K562 (cell line): ENCODE measurements at regions not wholly inside any gene's neighbourhood (a gene's known extent, or its start where the extent isn't known, plus 50 kb on each side); places are given as distances from the start of the nearest gene placed in this dataset.

Experiments
- ATAC-seq: fragments of 200-7000 bp; cut with Tn5 transposase; 3 replicates; pipeline ENCODE4 v1.9.1; 2020; ENCODE audit warnings: moderate library complexity
- BruUV-seq: library from RNA; stranded (reverse); fragments of 400-500 nt; replicated peaks from 2 replicates; lab custom pipeline; 2021; lab: Mats Ljungman, UMichigan
- CTCF ChIA-PET: fragments of 300-600 bp; formaldehyde crosslinking; extraction: SDS; loops from one replicate; lab custom pipeline; 2021; ENCODE audit warnings: low intra/inter-chr PET ratio; lab: Yijun Ruan, JAX
- POLR2A ChIA-PET: fragments of 300-600, 350-650 bp; sonication (Branson Sonifier 250); formaldehyde crosslinking; extraction: SDS; loops from one replicate; lab custom pipeline; 2021; ENCODE audit warnings: antibody characterized with exemption, inconsistent platforms; lab: Yijun Ruan, JAX
- DNase-seq, 4 experiments: peaks; one replicate each; pipeline versions ENCODE4 v3.0.0 to v3.0.0-alpha.2; 2011 to 2018; ENCODE audit warnings: low spot score in 3 of 4, mixed read lengths in 3 of 4; ENCODE audit errors: extremely low read depth in 1 of 4
- FAIRE-seq: peaks from 2 replicates; lab custom pipeline; 2011; peaks lifted over from hg19 to GRCh38; lab: Jason Lieb, UNC
- H2AFZ ChIP-seq: 2 replicates; pipeline ENCODE4 v1.6.0; 2011; ENCODE audit warnings: low read depth, low read length, control low read depth, inconsistent platforms
- H3K27ac ChIP-seq: fragments of 200-600 bp; 3 replicates; pipeline ENCODE4 v1.8.0; 2011; ENCODE audit warnings: low read depth, mild to moderate bottlenecking, control low read depth, inconsistent platforms, low read length, moderate library complexity, mixed read lengths; ENCODE audit errors: extremely low read depth
- H3K27me3 ChIP-seq, 2 experiments: fragments of 300-600 bp in 1 of 2; 2 replicates in 1 of 2; 3 replicates in 1 of 2; pipeline versions ENCODE4 v1.6.0 to v1.8.0; 2011; ENCODE audit warnings: inconsistent platforms in 2 of 2, low read length in 2 of 2, mild to moderate bottlenecking in 1 of 2, mixed read lengths in 1 of 2, moderate library complexity in 1 of 2; ENCODE audit not compliant: control insufficient read depth in 2 of 2, insufficient read depth in 2 of 2
- H3K36me3 ChIP-seq: fragments of 300-600 bp; 3 replicates; pipeline ENCODE4 v1.8.0; 2011; ENCODE audit warnings: mild to moderate bottlenecking, low read length, inconsistent platforms; ENCODE audit not compliant: control insufficient read depth, insufficient read depth
- H3K4me1 ChIP-seq, 2 experiments: fragments of 200-600 bp in 1 of 2; replicated peaks in 1 of 2; 2 replicates in 1 of 2; 3 replicates in 1 of 2; pipeline versions ENCODE4 v1.5.1 to v1.8.0; 2011; ENCODE audit warnings: inconsistent platforms in 2 of 2, low read length in 2 of 2, mild to moderate bottlenecking in 1 of 2, mixed read lengths in 1 of 2, moderate library complexity in 1 of 2; ENCODE audit not compliant: control insufficient read depth in 2 of 2, insufficient read depth in 2 of 2
- H3K4me2 ChIP-seq: 2 replicates; pipeline ENCODE4 v1.6.1; 2011; ENCODE audit warnings: low read length, control low read depth, inconsistent platforms, mixed read lengths; ENCODE audit not compliant: insufficient read depth
- H3K4me3 ChIP-seq: fragments of 200-600 bp; sonication (generic), shearing (Covaris generic); 2 replicates; pipeline ENCODE4 v1.5.1; 2016; ENCODE audit warnings: control low read depth, inconsistent platforms
- H3K79me2 ChIP-seq: fragments of 200-600 bp; 3 replicates; pipeline ENCODE4 v1.8.0; 2011; ENCODE audit warnings: low read length, inconsistent platforms; ENCODE audit not compliant: control insufficient read depth, insufficient read depth
- H3K9ac ChIP-seq, 2 experiments: 2 replicates each; pipeline versions ENCODE4 v1.6.0 to v1.6.1; 2011; ENCODE audit warnings: low read depth in 2 of 2, low read length in 2 of 2, control low read depth in 1 of 2, inconsistent platforms in 1 of 2, mild to moderate bottlenecking in 1 of 2, mixed read lengths in 1 of 2; ENCODE audit not compliant: insufficient read depth in 1 of 2
- H3K9me1 ChIP-seq: one replicate; pipeline ENCODE4 v1.6.0; 2011; ENCODE audit warnings: inconsistent platforms, mild to moderate bottlenecking, low read length, moderate library complexity; ENCODE audit not compliant: control insufficient read depth, insufficient read depth
- H3K9me3 ChIP-seq: replicated peaks from 2 replicates; pipeline ENCODE4 v1.5.1; 2011; ENCODE audit warnings: low read depth, low read length, inconsistent platforms; ENCODE audit not compliant: control insufficient read depth, insufficient read depth
- H4K20me1 ChIP-seq: replicated peaks from 2 replicates; pipeline ENCODE4 v1.6.1; 2011; ENCODE audit warnings: low read length, inconsistent platforms, mixed read lengths; ENCODE audit not compliant: control insufficient read depth, insufficient read depth
- HEY1 ChIP-seq: fragments of 250-450 bp; sonication (Bioruptor Pico); IDR thresholded peaks from 2 replicates; pipeline ENCODE4 v1.5.0; 2020; ENCODE audit warnings: mild to moderate bottlenecking, moderate library complexity, borderline replicate concordance
- NONO ChIP-seq, 2 experiments: fragments of 200-400 bp in 1 of 2; fragments of 450-650 bp in 1 of 2; formaldehyde crosslinking in 1 of 2; IDR thresholded peaks; 2 replicates each; pipeline ENCODE4 v1.6.1; 2017; ENCODE audit warnings: low read depth in 2 of 2, mild to moderate bottlenecking in 2 of 2, moderate library complexity in 2 of 2, low read length in 1 of 2
- PCBP2 ChIP-seq: fragments of 200-400 bp; formaldehyde crosslinking; IDR thresholded peaks from 2 replicates; pipeline ENCODE4 v1.6.1; 2018; ENCODE audit warnings: low read length, low read depth, mild to moderate bottlenecking, moderate library complexity; ENCODE audit not compliant: poor library complexity, severe bottlenecking
- ZNF146 ChIP-seq: IDR thresholded peaks from one replicate; pipeline ENCODE4 v1.6.1; 2018; ENCODE audit warnings: missing compliant biosample characterization; ENCODE audit not compliant: unreplicated experiment
- WGBS: fragments of 100-300 bp; shearing (Covaris generic); methylation state at CpG from one replicate; pipeline ENCODE4 v1.1.6; 2016; ENCODE audit warnings: low coverage, mixed read lengths; ENCODE audit not compliant: insufficient coverage; ENCODE audit errors: missing lambda C conversion rate; 5-methylcytosine and 5-hydroxymethylcytosine counted together
- in situ Hi-C: fragments of 300-500 bp; cut with MboI; formaldehyde crosslinking; loops from 4 replicates; pipeline ENCODE4 v1.15.0; 2018; ENCODE audit warnings: inconsistent platforms, mixed read lengths
- intact Hi-C: fragments of 100-400 bp; cut with micrococcal nuclease; formaldehyde crosslinking; loops from 2 replicates; pipeline ENCODE4 v1.14.2; 2022
- TF ChIP-seq, protein P1 (sequence below): sonication (generic); formaldehyde crosslinking; IDR thresholded peaks from 2 replicates; pipeline ENCODE4 v1.8.0; 2022; ENCODE audit warnings: missing genetic modification reagents, mild to moderate bottlenecking, borderline replicate concordance
- TF ChIP-seq, protein P2 (sequence below), 2 experiments: fragments of 450-650 bp; IDR thresholded peaks; 2 replicates each; pipeline ENCODE4 v1.6.1; 2016; ENCODE audit warnings: mild to moderate bottlenecking in 2 of 2, borderline replicate concordance in 1 of 2, low read depth in 1 of 2, moderate library complexity in 1 of 2
- TF ChIP-seq, protein P3 (sequence below): sonication (generic); formaldehyde crosslinking; IDR thresholded peaks from 2 replicates; pipeline ENCODE4 v1.8.0; 2023; ENCODE audit warnings: mild to moderate bottlenecking, missing genetic modification reagents

- ATAC-seq (no peak), FAIRE-seq (no peak), DNase-seq (no peak)
- no peaks in the 10 kb centered on the region for H3K27me3 ChIP-seq
- H3K4me2 ChIP-seq = no peak overlapping the region
- ChIA-PET POLR2A (no interaction called here), CTCF (no interaction called here)
- no TSS peak for BruUV-seq
- in situ Hi-C loops = no loop called here
- no peak overlapping the region for H2AFZ ChIP-seq
- no peak overlapping the region for H3K27ac ChIP-seq
- no peaks in the 10 kb centered on the region for H3K36me3 ChIP-seq
- no peaks in the 10 kb centered on the region for H3K9me3 ChIP-seq
- H3K4me3 ChIP-seq = no peak overlapping the region
- 6% methylated on average over 9 of the region's 10 CpGs for WGBS
- H3K9ac ChIP-seq = no peak overlapping the region
- no peaks in the 10 kb centered on the region for H3K79me2 ChIP-seq
- no peaks in the 10 kb centered on the region for H3K9me1 ChIP-seq
- TF ChIP-seq, protein P1, sequence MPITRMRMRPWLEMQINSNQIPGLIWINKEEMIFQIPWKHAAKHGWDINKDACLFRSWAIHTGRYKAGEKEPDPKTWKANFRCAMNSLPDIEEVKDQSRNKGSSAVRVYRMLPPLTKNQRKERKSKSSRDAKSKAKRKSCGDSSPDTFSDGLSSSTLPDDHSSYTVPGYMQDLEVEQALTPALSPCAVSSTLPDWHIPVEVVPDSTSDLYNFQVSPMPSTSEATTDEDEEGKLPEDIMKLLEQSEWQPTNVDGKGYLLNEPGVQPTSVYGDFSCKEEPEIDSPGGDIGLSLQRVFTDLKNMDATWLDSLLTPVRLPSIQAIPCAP (CRISPR knock-in tag) = no peak
- no peak for TF ChIP-seq PCBP2
- no peak for TF ChIP-seq NONO (IDR thresholded peaks at IDR 0.05; ENCODE audit: low read depth in 2 of 2, low read length in 1 of 2)
- TF ChIP-seq HEY1 (CRISPR knock-in tag) = no peak
- TF ChIP-seq, protein P2, sequence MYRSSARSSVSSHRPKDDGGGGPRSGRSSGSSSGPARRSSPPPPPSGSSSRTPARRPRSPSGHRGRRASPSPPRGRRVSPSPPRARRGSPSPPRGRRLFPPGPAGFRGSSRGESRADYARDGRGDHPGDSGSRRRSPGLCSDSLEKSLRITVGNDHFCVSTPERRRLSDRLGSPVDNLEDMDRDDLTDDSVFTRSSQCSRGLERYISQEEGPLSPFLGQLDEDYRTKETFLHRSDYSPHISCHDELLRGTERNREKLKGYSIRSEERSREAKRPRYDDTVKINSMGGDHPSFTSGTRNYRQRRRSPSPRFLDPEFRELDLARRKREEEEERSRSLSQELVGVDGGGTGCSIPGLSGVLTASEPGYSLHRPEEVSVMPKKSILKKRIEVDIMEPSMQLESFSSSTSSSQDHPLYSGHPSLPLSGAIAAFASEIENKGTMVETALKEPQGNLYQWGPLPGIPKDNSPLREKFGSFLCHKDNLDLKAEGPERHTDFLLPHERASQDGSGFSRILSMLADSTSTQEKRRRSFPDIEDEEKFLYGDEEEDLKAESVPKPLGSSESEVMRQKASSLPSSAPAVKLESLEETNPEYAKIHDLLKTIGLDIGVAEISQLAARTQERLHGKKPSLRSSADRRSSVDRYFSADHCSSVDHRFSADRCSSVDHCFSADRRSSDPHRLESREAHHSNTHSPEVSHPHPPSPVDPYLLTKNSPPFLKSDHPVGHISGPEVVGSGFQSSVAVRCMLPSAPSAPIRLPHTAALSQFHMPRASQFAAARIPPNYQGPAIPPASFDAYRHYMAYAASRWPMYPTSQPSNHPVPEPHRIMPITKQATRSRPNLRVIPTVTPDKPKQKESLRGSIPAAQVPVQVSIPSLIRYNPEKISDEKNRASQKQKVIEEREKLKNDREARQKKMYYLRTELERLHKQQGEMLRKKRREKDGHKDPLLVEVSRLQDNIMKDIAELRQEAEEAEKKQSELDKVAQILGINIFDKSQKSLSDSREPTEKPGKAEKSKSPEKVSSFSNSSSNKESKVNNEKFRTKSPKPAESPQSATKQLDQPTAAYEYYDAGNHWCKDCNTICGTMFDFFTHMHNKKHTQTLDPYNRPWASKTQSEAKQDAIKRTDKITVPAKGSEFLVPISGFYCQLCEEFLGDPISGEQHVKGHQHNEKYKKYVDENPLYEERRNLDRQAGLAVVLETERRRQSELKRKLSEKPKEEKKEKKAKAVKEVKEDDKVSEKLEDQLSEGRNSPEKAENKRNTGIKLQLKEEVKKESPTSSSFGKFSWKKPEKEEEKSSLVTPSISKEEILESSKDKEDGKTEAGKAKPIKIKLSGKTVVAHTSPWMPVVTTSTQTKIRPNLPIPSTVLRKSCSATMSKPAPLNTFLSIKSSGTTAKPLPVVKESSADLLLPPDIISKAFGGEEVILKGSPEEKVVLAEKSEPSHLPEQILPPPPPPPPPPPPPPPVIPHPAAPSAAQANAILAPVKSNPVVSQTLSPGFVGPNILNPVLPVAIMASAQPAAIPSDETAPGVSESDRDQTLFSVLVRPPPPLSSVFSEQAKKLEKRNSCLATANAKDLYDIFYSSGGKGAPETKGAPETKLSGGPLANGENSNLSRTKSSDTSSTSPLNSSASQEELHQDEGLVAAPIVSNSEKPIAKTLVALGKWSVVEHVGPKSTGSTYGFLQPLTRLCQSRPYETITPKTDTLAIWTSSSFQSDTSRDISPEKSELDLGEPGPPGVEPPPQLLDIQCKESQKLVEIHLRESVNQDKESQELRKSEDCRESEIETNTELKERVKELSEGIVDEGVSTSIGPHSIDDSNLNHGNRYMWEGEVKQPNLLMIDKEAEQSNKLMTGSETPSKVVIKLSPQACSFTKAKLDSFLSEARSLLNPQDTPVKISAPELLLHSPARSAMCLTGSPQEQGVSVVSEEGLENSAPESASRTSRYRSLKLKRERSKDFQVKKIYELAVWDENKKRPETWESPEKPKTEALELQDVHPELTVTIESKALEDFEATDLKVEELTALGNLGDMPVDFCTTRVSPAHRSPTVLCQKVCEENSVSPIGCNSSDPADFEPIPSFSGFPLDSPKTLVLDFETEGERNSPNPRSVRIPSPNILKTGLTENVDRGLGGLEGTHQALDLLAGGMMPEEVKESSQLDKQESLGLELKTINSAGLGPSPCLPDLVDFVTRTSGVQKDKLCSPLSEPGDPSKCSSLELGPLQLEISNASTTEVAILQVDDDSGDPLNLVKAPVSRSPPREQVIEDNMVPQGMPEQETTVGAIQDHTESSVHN (IDR thresholded peaks at IDR 0.05; ENCODE audit: borderline replicate concordance in 1 of 2, low read depth in 1 of 2) = no peak
- no peak for TF ChIP-seq ZNF146 (CRISPR knock-in tag)
- TF ChIP-seq, protein P3, sequence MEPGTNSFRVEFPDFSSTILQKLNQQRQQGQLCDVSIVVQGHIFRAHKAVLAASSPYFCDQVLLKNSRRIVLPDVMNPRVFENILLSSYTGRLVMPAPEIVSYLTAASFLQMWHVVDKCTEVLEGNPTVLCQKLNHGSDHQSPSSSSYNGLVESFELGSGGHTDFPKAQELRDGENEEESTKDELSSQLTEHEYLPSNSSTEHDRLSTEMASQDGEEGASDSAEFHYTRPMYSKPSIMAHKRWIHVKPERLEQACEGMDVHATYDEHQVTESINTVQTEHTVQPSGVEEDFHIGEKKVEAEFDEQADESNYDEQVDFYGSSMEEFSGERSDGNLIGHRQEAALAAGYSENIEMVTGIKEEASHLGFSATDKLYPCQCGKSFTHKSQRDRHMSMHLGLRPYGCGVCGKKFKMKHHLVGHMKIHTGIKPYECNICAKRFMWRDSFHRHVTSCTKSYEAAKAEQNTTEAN (CRISPR knock-in tag) = no peak
- intact Hi-C loops = no loop called here
- H4K20me1 ChIP-seq = no peaks in the 10 kb centered on the region
- H3K4me1 ChIP-seq = peaks cover 0 to 6% of the 10 kb centered on the region in 2 experiments; a peak in 2 of 5 replicates
Observed at GRCh38 chr3:188948281-188948996, 223.3 kb upstream of the TPRG1 start.
